ENCODE measurements at regions not wholly inside any gene's neighbourhood (a gene's known extent, or its start where the extent isn't known, plus 50 kb on each side); places are given as distances from the start of the nearest gene placed in this dataset.

GRCh38 chr2:120969613-120970355, 234.1 kb downstream of the GLI2 start:
- no peak overlapping the region for H3K27ac Mint-ChIP-seq
- no peaks in the 10 kb centered on the region for H3K27me3 Mint-ChIP-seq
- no peaks in the 10 kb centered on the region for H3K36me3 Mint-ChIP-seq (ENCODE audit: low read depth)

DNA sequence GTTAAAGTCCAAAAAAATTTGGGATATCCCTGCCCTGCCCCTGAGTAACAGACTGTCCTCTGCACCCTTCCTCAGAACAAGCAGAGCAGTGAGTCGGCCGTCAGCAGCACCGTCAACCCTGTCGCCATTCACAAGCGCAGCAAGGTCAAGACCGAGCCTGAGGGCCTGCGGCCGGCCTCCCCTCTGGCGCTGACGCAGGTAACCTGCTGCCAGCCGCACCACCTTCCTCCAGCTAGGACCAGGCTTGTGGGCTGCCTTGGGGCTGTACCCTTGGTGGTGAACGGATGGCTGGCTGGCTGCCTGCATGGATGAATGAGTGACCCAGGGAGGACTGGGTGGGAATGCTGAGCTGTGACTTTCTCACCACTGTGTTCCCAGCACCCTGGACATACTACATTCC, 236.2 kb downstream of the GLI2 start:
- no peak overlapping the region for H3K27ac Mint-ChIP-seq
- no peaks in the 10 kb centered on the region for H3K9me3 Mint-ChIP-seq
- H3K36me3 Mint-ChIP-seq (ENCODE audit: low read depth): no peaks in the 10 kb centered on the region
- H3K4me1 Mint-ChIP-seq: no peaks in the 10 kb centered on the region
- no peaks in the 10 kb centered on the region for H3K27me3 Mint-ChIP-seq
- ATAC-seq (replicated peaks): no peak
- no peak overlapping the region for H3K4me3 Mint-ChIP-seq

More at GRCh38 chr2:120969613-120970355, 234.1 kb downstream of the GLI2 start:
- Mint-ChIP-seq H3K4me3 (no peak overlapping the region), H3K4me1 (no peaks in the 10 kb centered on the region), H3K9me3 (no peaks in the 10 kb centered on the region)
- ATAC-seq (replicated peaks): no peak

GRCh38 chr2:120972286-120972685, 236.6 kb downstream of the GLI2 start:
- no peaks in the 10 kb centered on the region for H3K36me3 Mint-ChIP-seq (ENCODE audit: low read depth)
- no peak for ATAC-seq (replicated peaks)
- no peaks in the 10 kb centered on the region for H3K9me3 Mint-ChIP-seq
- no peak overlapping the region for H3K4me3 Mint-ChIP-seq
- H3K27me3 Mint-ChIP-seq: no peaks in the 10 kb centered on the region
- no peak overlapping the region for H3K27ac Mint-ChIP-seq
- no peaks in the 10 kb centered on the region for H3K4me1 Mint-ChIP-seq

GRCh38 chr2:120973196-120973595, 237.5 kb downstream of the GLI2 start:
- no peaks in the 10 kb centered on the region for H3K27me3 Mint-ChIP-seq
- no peak overlapping the region for H3K27ac Mint-ChIP-seq
- no peaks in the 10 kb centered on the region for H3K9me3 Mint-ChIP-seq
- H3K4me1 Mint-ChIP-seq: no peaks in the 10 kb centered on the region
- no peak for ATAC-seq (replicated peaks)
- no peaks in the 10 kb centered on the region for H3K36me3 Mint-ChIP-seq (ENCODE audit: low read depth)
- H3K4me3 Mint-ChIP-seq: no peak overlapping the region

DNA sequence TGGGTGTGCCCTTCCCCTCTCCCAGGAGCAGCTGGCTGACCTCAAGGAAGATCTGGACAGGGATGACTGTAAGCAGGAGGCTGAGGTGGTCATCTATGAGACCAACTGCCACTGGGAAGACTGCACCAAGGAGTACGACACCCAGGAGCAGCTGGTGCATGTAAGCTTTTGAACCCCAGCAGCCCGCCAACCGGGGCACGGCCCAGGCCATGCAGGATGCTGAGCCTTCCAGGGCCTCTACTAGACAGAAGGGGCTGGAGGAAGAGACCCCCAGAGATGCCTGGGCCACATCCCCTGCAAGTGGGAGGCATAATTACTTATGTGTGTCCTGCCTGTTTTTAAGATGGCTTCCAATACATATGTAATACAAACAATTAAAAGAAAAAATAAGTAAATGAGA, 239.3 kb downstream of the GLI2 start:
- ATAC-seq (replicated peaks): no peak
- no peaks in the 10 kb centered on the region for H3K4me1 Mint-ChIP-seq
- H3K27ac Mint-ChIP-seq: no peak overlapping the region
- no peaks in the 10 kb centered on the region for H3K27me3 Mint-ChIP-seq
- no peak overlapping the region for H3K4me3 Mint-ChIP-seq
- no peaks in the 10 kb centered on the region for H3K36me3 Mint-ChIP-seq (ENCODE audit: low read depth)
- no peaks in the 10 kb centered on the region for H3K9me3 Mint-ChIP-seq

DNA sequence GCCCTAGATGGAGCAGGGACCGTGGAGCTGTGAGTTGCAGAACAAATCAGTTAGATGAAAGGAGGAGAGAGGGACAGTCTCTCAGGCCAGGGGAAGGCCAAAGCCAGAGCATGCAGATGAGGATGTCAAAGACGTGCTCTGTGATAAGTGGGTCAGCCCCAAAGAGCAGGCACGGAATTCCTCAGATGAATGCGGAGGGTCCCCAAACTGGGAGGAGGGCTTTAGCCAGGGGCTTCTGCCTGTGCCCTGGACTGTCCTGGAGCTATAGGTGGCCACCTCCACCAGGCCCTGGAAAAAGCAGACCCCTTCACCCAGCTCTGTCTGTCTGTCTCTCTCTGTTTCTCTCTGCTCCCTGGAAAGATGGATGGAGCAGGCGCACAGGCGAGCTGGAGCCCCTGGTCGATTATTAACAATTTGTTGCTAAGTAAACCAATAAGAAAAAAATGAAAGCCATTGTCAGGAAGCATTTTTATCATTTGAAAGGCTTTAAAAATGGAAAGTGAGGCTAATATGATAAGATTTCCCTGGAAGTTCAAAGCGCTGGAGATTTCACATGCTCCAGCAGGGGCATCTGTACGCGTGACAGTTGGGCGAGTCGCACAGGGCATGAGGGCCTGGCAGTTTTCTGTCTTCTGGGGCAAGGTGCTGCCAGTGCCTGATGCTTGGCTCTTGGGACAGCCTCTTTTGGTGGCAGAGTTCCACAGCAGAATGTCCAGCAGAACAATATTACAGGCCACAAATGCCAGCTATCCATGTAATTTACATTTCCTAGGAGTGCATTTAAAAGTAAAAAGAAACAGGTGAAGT, 241.0 kb downstream of the GLI2 start:
- Mint-ChIP-seq H3K27me3 (no peaks in the 10 kb centered on the region), H3K4me1 (no peaks in the 10 kb centered on the region), H3K36me3 (ENCODE audit: low read depth) (no peaks in the 10 kb centered on the region), H3K4me3 (no peak overlapping the region), H3K9me3 (no peaks in the 10 kb centered on the region), H3K27ac (no peak overlapping the region)
- no peak for ATAC-seq (replicated peaks)

DNA sequence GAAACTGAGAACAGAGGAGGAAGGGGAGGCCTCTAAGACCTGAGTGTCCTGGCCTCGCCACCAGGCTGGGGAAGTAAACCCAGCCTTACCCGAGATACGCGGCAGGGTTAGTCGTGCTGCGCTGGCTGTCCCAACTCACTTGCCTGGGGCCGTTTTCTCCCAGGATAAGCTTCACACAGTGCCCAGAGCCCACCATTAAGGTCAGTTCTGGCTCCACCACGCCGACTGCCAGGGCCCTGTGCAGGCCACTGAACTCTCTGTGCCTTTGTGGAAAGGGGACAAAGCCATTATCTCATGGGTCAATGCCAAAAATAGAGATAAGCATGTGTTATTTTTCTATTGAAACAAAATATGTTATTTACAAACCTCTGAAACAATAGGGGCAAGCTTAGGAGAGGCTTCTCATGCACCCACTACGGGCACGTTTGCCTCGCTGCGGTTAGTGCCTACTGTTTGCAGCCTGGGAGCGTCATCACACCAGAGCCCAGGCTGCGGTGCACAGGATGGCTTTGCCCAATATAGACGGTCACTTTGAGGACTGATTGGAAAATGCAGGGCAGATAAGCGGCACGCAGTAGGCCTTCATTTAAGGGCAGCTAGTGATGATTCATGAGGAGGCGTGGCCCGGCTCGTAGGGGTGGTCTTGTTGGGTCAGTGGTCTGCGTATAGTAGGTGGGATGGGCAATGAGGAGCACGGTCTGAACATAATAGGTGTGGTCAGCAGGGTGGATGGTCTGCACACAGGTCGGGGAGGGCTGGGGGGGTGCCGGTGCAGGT, 242.1 kb downstream of the GLI2 start:
- Mint-ChIP-seq H3K4me1 (no peaks in the 10 kb centered on the region), H3K36me3 (ENCODE audit: low read depth) (no peaks in the 10 kb centered on the region), H3K27me3 (no peaks in the 10 kb centered on the region), H3K27ac (no peak overlapping the region), H3K9me3 (no peaks in the 10 kb centered on the region), H3K4me3 (no peak overlapping the region)
- no peak for ATAC-seq (replicated peaks)

DNA sequence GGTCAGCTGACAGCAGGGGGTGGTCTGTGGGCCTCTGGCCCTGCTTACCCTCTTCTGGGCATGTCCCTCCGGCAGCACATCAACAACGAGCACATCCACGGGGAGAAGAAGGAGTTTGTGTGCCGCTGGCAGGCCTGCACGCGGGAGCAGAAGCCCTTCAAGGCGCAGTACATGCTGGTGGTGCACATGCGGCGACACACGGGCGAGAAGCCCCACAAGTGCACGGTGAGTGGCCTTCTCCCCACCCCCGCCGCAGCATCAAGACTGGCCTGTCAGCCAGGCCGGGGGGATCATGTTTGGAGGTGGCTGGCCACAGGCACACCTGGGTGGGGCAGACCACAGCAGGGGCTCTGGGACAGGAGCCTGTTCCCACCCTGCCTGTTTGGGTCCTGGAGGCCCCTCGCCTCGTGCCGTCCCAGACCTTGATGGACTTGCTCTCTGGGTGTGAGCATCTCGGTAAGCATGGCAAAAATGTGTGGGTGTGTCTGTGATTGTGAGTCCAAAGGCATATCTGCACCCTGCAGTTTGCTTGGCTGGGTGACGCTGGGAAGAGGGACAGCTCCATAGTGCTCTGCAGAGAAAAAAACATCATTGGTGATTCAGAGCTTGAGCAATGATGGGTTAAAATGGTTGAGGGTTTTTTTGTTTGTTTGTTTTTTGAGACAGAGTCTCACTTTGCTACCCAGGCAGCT, 242.8 kb downstream of the GLI2 start:
- no peak for ATAC-seq (replicated peaks)
- no peak overlapping the region for H3K27ac Mint-ChIP-seq
- no peaks in the 10 kb centered on the region for H3K36me3 Mint-ChIP-seq (ENCODE audit: low read depth)
- no peak overlapping the region for H3K4me3 Mint-ChIP-seq
- no peaks in the 10 kb centered on the region for H3K9me3 Mint-ChIP-seq
- H3K27me3 Mint-ChIP-seq: no peaks in the 10 kb centered on the region
- H3K4me1 Mint-ChIP-seq: no peaks in the 10 kb centered on the region

- H3K27ac Mint-ChIP-seq: no peak overlapping the region
- H3K4me1 Mint-ChIP-seq: no peaks in the 10 kb centered on the region
- ATAC-seq (replicated peaks): no peak
- H3K27me3 Mint-ChIP-seq: no peaks in the 10 kb centered on the region
- no peaks in the 10 kb centered on the region for H3K36me3 Mint-ChIP-seq (ENCODE audit: low read depth)
- no peaks in the 10 kb centered on the region for H3K9me3 Mint-ChIP-seq
- no peak overlapping the region for H3K4me3 Mint-ChIP-seq
Observed at GRCh38 chr2:120979398-120979797, 243.7 kb downstream of the GLI2 start.

DNA sequence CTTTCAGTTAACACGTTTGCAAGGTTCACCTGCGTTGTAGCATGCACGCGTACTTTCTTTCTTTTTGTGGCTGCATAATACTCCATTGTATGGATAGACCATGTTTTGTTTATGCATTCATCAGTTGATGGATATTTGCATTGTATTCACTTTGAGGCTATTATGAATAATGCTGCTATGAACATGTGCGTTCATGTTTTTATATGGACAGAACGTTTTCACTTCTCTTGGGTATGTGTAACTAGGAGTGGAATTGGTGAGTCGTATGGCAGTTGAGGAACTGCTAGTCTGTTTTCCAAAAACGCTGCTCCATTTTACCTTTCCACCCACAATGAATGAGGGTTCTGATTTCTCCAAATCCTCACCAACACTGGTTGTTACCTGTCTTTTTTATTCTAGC, 244.3 kb downstream of the GLI2 start:
- H3K36me3 Mint-ChIP-seq (ENCODE audit: low read depth): no peaks in the 10 kb centered on the region
- no peak for ATAC-seq (replicated peaks)
- no peaks in the 10 kb centered on the region for H3K27me3 Mint-ChIP-seq
- no peaks in the 10 kb centered on the region for H3K9me3 Mint-ChIP-seq
- no peak overlapping the region for H3K4me3 Mint-ChIP-seq
- H3K27ac Mint-ChIP-seq: no peak overlapping the region
- H3K4me1 Mint-ChIP-seq: no peaks in the 10 kb centered on the region

DNA sequence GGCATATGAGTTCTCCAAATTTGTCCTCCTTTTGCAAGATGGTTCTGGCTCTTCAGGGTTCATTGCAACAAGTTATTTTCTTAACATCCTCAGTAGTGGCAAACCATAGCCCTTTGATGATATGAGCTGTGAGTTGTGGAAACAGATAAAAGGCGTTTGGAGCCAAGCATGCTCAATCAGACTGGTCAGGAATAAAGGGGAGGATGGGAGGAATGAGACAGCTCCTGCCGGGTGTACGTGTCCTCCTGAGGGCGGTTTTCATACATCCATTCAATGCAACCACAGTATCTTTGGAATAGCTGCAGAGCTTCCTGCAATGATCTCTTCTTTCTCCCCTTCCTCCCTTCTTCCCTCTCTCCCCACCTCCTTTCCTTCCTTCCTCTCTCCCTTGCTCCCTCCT, 245.8 kb downstream of the GLI2 start:
- no peaks in the 10 kb centered on the region for H3K4me1 Mint-ChIP-seq
- no peak overlapping the region for H3K4me3 Mint-ChIP-seq
- H3K9me3 Mint-ChIP-seq: no peaks in the 10 kb centered on the region
- no peaks in the 10 kb centered on the region for H3K36me3 Mint-ChIP-seq (ENCODE audit: low read depth)
- H3K27me3 Mint-ChIP-seq: no peaks in the 10 kb centered on the region
- no peak for ATAC-seq (replicated peaks)
- no peak overlapping the region for H3K27ac Mint-ChIP-seq

DNA sequence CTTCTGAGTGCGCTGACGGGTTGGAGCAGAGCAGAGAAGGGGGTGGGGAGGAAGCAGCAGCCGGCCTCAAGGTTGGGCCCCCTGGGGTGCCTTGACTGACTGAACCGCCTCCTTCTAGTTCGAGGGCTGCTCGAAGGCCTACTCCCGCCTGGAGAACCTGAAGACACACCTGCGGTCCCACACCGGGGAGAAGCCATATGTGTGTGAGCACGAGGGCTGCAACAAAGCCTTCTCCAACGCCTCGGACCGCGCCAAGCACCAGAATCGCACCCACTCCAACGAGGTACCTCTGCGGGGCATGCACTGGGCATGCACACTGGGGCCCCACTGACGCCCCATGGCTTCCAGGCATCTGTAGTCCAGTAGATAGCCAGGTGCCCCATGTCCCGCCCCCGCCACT, 246.9 kb downstream of the GLI2 start:
- Mint-ChIP-seq H3K9me3 (no peaks in the 10 kb centered on the region), H3K27ac (no peak overlapping the region), H3K27me3 (no peaks in the 10 kb centered on the region), H3K4me1 (no peaks in the 10 kb centered on the region), H3K4me3 (no peak overlapping the region), H3K36me3 (ENCODE audit: low read depth) (no peaks in the 10 kb centered on the region)
- ATAC-seq (replicated peaks): no peak

DNA sequence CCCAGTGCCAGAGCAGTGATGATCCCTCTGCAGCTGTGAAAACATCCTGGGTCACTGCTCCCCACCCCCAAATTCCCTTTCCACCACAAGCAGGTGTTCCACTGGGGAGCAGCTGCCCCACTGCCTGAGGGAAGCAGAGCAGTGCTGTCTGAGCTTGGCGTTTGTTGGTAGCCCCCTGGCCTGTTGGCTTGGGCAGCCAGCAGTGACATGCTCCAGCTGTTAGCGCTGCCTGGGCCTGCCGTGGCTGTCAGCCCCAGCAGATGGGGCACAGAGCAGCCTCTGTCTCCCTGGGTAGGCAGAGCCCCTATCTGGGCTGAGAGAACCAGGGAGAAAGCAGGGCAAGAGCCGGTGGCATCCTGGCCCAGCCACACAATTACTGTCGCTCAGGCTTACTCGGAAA, 247.7 kb downstream of the GLI2 start:
- H3K27me3 Mint-ChIP-seq: no peaks in the 10 kb centered on the region
- H3K4me3 Mint-ChIP-seq: no peak overlapping the region
- ATAC-seq (replicated peaks): no peak
- H3K4me1 Mint-ChIP-seq: no peaks in the 10 kb centered on the region
- no peaks in the 10 kb centered on the region for H3K36me3 Mint-ChIP-seq (ENCODE audit: low read depth)
- no peaks in the 10 kb centered on the region for H3K9me3 Mint-ChIP-seq
- H3K27ac Mint-ChIP-seq: no peak overlapping the region

- Mint-ChIP-seq H3K36me3 (ENCODE audit: low read depth) (no peaks in the 10 kb centered on the region), H3K27me3 (no peaks in the 10 kb centered on the region), H3K27ac (no peak overlapping the region), H3K9me3 (no peaks in the 10 kb centered on the region), H3K4me1 (no peaks in the 10 kb centered on the region), H3K4me3 (no peak overlapping the region)
- no peak for ATAC-seq (replicated peaks)
Observed at GRCh38 chr2:120984046-120984445, 248.4 kb downstream of the GLI2 start.

Data from activated T-helper 17 cell treated with anti-CD3 and anti-CD28 coated beads, Interleukin-2, amount 50 U/mL, for 72 hours (primary cell).